HFFc6 (cell line): ENCODE measurements at regions not wholly inside any gene's neighbourhood (a gene's known extent, or its start where the extent isn't known, plus 50 kb on each side); places are given as distances from the start of the nearest gene placed in this dataset.

Source experiments
- DNase-seq: peaks from one replicate; pipeline ENCODE4 v3.0.0-alpha.2; 2018
- H3K27ac Mint-ChIP-seq: 2 replicates; pipeline ENCODE4 v1.8.0; 2020; ENCODE audit warnings: mild to moderate bottlenecking, mixed read lengths
- H3K27me3 Mint-ChIP-seq: 2 replicates; pipeline ENCODE4 v1.8.0; 2021; ENCODE audit warnings: mild to moderate bottlenecking, moderate library complexity, mixed read lengths; ENCODE audit not compliant: insufficient read depth
- H3K36me3 Mint-ChIP-seq: 2 replicates; pipeline ENCODE4 v1.8.0; 2021; ENCODE audit warnings: low read depth, mixed read lengths
- H3K4me1 Mint-ChIP-seq: 2 replicates; pipeline ENCODE4 v1.8.0; 2020; ENCODE audit warnings: low read depth, mixed read lengths
- H3K4me3 Mint-ChIP-seq: 2 replicates; pipeline ENCODE4 v1.8.0; 2020; ENCODE audit warnings: mild to moderate bottlenecking, moderate library complexity, mixed read lengths
- H3K9me3 Mint-ChIP-seq: 2 replicates; pipeline ENCODE4 v1.8.0; 2020; ENCODE audit warnings: mild to moderate bottlenecking, mixed read lengths
- TF ChIP-seq, protein P1 (sequence below): fragments of 200-600 bp; sonication (generic); IDR thresholded peaks from 2 replicates; pipeline ENCODE4 v1.5.0; 2021; ENCODE audit warnings: antibody characterized with exemption, mild to moderate bottlenecking

DNA sequence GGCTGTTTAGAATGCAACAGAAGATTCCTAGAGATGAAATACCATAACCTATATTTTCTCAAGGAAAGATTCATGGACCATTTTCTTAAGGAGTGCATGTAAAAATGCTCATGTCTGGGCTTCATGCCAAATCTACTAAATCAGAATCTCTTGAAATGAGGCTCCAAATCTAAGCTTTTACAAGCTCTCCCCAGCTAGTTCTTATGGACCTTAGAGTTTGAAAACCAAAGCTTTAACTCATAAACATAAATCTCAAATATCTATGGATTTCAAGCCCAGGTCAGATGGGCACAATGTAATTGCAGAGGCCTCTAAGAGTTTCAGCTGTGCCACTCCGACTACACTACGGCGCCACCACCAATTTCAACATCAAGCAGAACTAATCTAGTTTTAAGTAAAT is 117.3 kb upstream of the CAND1 start:
- Mint-ChIP-seq H3K4me1 (no peaks in the 10 kb centered on the region), H3K9me3 (no peaks in the 10 kb centered on the region), H3K36me3 (no peaks in the 10 kb centered on the region), H3K27me3 (peaks cover 1% of the 10 kb centered on the region; the same call in 1 of the 2 replicates), H3K27ac (no peak overlapping the region), H3K4me3 (no peak overlapping the region)
- no peak for DNase-seq
- TF ChIP-seq, protein P1, sequence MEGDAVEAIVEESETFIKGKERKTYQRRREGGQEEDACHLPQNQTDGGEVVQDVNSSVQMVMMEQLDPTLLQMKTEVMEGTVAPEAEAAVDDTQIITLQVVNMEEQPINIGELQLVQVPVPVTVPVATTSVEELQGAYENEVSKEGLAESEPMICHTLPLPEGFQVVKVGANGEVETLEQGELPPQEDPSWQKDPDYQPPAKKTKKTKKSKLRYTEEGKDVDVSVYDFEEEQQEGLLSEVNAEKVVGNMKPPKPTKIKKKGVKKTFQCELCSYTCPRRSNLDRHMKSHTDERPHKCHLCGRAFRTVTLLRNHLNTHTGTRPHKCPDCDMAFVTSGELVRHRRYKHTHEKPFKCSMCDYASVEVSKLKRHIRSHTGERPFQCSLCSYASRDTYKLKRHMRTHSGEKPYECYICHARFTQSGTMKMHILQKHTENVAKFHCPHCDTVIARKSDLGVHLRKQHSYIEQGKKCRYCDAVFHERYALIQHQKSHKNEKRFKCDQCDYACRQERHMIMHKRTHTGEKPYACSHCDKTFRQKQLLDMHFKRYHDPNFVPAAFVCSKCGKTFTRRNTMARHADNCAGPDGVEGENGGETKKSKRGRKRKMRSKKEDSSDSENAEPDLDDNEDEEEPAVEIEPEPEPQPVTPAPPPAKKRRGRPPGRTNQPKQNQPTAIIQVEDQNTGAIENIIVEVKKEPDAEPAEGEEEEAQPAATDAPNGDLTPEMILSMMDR: no peak

DNA sequence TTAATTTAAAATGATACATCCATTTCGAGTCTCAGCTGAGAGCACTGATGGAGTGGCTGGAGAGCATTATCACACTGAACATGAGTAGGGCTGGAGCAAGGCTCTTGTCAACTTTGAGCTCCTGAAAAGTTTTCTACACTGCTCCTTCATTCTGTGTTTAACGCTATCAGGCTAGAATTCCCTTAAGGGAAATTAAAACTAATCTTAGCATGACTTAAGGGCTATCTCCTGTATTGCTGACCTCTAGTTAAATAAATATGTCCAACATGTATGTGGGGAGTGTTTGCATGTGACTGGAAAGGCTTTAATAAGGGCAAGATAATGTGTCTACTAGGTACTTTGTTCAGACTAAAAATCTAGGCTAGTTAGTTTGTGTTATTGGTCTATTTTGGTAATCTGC is 116.7 kb upstream of the CAND1 start:
- no peaks in the 10 kb centered on the region for H3K36me3 Mint-ChIP-seq
- TF ChIP-seq, protein P1: no peak
- no peaks in the 10 kb centered on the region for H3K9me3 Mint-ChIP-seq
- no peak for DNase-seq
- no peaks in the 10 kb centered on the region for H3K4me1 Mint-ChIP-seq
- no peak overlapping the region for H3K27ac Mint-ChIP-seq
- H3K27me3 Mint-ChIP-seq: peaks cover 1% of the 10 kb centered on the region; the same call in 1 of the 2 replicates
- H3K4me3 Mint-ChIP-seq: no peak overlapping the region

DNA sequence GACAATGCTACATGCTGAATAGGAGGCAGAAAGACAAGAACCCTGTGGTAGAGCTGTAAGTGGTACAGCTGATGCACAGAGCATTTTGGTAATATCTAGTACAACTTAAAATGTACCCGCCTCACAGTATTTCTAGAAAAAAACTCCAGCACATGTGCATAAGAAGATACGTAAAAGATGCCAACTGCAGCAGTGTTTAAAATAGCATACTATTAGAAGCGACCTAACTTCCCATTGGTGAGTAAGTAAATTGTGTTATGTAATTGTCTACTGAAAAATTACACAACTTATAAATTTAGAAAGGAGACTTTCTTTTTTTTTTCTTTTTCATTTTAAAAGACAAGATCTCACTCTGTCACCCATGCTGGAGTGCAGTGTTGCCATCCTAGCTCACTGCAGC is 114.3 kb upstream of the CAND1 start:
- peaks cover 1% of the 10 kb centered on the region; the same call in 1 of the 2 replicates for H3K27me3 Mint-ChIP-seq
- TF ChIP-seq, protein P1: no peak
- DNase-seq: no peak
- H3K9me3 Mint-ChIP-seq: no peaks in the 10 kb centered on the region
- no peak overlapping the region for H3K4me3 Mint-ChIP-seq
- H3K36me3 Mint-ChIP-seq: no peaks in the 10 kb centered on the region
- H3K27ac Mint-ChIP-seq: no peak overlapping the region
- no peaks in the 10 kb centered on the region for H3K4me1 Mint-ChIP-seq

DNA sequence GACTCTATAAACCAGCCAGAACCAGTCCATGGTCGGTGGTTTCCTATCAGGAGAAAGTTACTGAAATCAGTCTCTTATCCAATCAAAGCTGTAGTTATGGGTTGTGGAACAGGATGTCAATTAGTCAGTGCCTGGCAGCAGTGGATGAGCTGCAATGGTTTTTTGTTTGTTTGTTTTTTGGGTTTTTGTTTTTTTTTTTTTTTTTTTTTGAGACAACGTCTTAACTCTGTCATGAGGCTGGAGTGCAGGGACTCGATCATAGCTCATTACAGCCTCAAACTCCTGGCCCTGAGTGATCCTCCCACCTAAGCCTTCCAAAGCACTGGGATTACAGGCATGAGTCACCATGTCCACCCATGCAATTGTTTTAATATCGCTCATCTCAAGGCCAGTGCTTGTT is 113.3 kb upstream of the CAND1 start:
- peaks cover 1% of the 10 kb centered on the region; the same call in 1 of the 2 replicates for H3K27me3 Mint-ChIP-seq
- TF ChIP-seq, protein P1: no peak
- no peaks in the 10 kb centered on the region for H3K9me3 Mint-ChIP-seq
- H3K27ac Mint-ChIP-seq: no peak overlapping the region
- no peak for DNase-seq
- H3K36me3 Mint-ChIP-seq: no peaks in the 10 kb centered on the region
- H3K4me1 Mint-ChIP-seq: no peaks in the 10 kb centered on the region
- no peak overlapping the region for H3K4me3 Mint-ChIP-seq

DNA sequence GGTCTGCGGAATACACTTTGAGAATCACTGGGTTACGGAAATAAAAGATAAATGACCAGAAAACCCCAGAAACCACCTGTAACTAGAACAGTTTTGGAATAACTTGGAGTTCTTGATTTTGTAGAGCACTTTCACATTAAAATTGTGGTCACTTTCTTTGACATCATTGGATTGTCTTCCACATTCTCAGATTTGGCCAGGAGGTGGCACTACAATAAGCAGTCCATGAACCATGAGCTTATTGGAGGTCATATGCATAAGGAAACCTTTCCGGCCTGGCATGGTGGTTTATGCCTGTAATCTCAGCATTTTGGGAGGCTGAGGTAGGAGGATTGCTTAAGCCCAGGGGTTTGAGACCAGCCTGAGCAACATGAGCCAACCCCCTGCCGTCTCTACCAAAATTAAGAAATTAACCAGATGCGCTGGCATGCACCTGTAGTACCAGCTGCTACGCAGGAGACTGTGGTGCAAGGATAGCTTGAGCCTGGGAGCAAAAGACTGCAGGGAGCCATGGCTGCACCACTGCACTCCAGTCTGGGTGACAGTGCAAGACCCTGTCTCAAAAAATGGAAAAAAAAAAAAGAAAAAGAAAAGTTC is 107.7 kb upstream of the CAND1 start:
- TF ChIP-seq, protein P1: peak; percentile 77
- Mint-ChIP-seq H3K36me3 (no peaks in the 10 kb centered on the region), H3K4me1 (no peaks in the 10 kb centered on the region), H3K27ac (no peak overlapping the region), H3K9me3 (no peaks in the 10 kb centered on the region), H3K27me3 (no peaks in the 10 kb centered on the region; the same call in 1 of the 2 replicates), H3K4me3 (no peak overlapping the region)
- DNase-seq: peak; percentile 46
